GM20000 (cell line): ENCODE measurements at regions not wholly inside any gene's neighbourhood (a gene's known extent, or its start where the extent isn't known, plus 50 kb on each side); places are given as distances from the start of the nearest gene placed in this dataset.

ENCODE experiments used
- DNase-seq: peaks from one replicate; pipeline ENCODE4 v3.0.0; 2012; ENCODE audit warnings: low spot score
- TF ChIP-seq, protein P1 (sequence below): IDR thresholded peaks from 2 replicates; pipeline ENCODE4 v1.5.1; 2012; ENCODE audit warnings: mild to moderate bottlenecking, control low read depth; ENCODE audit errors: extremely low read depth, missing control alignments

DNA sequence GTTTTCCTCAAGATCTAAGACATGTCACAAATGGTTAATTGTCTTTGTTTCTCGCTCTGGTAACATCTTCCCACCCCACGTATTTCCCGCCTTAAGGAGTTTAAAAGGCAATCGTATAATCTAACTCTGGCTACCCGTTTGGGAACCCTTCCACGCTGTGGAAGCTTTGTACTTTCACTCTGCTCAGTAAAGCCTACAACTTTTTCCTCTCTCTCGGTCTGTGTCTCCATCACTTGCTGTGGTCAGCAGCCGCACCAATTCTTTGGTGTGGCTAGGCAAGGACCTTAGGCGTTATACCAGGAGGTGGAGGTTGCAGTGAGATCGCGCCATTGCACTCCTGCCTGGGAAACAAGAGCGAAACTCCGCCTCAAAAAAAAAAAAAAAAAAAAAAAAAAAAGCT, 1430.1 kb downstream of the LRRC4C start:
- TF ChIP-seq, protein P1, sequence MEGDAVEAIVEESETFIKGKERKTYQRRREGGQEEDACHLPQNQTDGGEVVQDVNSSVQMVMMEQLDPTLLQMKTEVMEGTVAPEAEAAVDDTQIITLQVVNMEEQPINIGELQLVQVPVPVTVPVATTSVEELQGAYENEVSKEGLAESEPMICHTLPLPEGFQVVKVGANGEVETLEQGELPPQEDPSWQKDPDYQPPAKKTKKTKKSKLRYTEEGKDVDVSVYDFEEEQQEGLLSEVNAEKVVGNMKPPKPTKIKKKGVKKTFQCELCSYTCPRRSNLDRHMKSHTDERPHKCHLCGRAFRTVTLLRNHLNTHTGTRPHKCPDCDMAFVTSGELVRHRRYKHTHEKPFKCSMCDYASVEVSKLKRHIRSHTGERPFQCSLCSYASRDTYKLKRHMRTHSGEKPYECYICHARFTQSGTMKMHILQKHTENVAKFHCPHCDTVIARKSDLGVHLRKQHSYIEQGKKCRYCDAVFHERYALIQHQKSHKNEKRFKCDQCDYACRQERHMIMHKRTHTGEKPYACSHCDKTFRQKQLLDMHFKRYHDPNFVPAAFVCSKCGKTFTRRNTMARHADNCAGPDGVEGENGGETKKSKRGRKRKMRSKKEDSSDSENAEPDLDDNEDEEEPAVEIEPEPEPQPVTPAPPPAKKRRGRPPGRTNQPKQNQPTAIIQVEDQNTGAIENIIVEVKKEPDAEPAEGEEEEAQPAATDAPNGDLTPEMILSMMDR: no peak
- no peak for DNase-seq

DNA sequence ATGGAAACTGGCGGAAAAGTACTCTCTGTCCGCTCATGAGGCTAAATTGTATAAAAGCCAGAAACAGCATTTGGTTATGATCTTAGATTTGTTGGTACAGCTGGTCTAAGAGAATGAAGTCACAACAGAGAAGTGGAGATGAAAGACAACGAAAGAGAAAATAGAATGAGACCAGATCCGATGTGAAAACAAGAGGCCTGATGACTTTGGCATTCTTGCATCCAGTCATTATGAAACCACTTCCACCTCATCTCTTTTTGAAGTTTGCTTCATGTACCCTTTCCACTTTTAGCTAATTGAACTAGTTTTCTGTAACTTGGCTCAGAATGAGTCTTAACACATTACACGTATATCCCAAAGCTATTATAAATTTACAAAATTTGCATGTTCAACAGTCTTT, 1431.7 kb downstream of the LRRC4C start:
- TF ChIP-seq, protein P1: no peak
- no peak for DNase-seq

DNA sequence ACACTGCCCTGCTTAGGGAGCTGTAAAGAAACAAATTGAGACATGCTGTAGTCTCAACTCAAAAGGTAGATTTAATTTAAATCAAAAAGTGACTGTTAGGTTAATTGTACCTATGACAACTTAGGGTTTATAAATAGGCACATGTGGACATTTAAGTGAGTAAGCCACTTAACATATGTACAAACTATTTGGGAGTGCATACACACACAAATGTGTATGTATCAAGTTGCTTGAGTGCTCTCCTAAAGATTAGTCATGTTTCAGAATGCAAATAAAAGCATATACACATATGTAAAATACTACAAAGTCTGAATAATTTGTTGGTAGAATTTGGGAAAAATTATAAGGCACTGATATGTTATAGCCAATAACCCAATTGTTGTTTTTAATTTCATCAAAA, 1435.7 kb downstream of the LRRC4C start:
- no peak for DNase-seq
- TF ChIP-seq, protein P1: no peak

DNA sequence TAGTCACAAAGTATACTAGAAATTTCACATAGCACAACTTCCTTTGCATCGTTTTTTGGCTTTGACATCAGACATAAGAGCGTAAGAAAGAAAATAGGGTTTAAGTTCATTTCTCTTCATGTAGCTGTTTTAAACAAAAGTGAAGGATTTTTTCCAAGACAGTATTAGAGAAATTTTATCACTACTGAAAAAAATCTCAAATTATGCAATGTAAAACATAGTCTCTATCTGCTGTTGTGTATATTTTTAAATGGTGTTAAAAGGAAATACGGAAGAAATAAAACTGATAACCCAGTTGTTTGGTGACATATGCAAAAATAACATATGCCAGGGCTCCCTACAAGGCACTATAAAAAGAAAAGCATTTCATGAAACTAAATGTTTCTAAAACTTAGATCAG, 1449.4 kb downstream of the LRRC4C start:
- TF ChIP-seq, protein P1: no peak
- DNase-seq: no peak

DNA sequence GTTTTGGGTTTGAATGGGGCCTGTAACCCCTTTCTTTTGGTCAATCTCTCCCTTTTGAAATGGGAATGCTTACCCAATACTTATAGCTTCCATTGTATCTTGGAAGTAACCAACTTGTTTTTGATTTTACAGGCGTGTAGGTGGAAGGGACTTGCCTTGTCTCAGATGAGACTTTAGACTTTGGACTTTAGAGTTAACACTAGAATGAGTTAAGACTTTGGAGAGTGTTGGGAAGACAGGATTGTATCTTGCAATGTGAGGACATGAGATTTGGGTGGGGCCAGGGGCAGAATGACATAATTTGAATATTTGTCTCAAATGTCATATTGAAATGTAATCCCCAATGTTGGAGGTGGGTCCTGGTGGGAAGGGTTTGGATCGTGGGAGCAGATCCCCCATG, 1466.9 kb downstream of the LRRC4C start:
- DNase-seq: no peak
- TF ChIP-seq, protein P1: no peak

DNA sequence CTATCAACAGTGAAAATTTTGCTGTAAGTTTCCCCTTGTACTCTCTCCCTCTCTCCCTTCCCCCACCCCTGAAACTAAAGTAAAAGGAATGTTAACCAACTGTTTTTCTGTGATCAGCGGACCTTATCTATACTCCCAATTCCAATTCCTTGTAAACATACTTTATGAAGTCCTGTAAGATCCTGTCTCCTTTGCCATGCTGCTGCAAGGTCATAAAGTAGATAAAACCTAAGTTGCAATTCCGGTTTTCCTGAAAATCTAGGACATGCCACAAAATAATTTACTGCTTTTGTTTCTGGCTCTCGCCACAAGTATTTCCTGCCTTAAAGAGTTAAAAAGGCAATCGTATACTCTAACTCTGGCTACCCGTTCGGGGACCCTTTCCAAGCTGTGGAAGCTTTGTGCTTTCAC, 1469.0 kb downstream of the LRRC4C start:
- TF ChIP-seq, protein P1: no peak
- DNase-seq: no peak

DNA sequence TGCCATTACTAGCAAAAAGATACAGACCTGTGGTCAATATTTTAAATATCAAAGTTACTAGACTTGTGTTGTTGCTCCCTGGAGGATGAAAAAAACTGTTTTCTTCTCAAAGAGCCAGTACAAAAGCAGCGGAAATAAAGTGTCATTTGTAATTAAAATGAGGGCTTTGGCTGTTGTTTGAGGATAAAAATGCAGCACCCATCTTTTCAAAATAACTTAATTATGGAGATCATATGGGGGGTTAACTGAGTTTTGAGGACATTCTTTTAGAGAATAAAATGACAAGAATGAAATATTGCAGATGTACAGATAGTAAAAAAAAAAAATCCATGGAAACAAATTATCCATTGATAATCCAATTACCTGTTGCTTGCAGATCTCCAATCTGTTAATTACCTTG, 1484.4 kb downstream of the LRRC4C start:
- DNase-seq: no peak
- TF ChIP-seq, protein P1: no peak

DNA sequence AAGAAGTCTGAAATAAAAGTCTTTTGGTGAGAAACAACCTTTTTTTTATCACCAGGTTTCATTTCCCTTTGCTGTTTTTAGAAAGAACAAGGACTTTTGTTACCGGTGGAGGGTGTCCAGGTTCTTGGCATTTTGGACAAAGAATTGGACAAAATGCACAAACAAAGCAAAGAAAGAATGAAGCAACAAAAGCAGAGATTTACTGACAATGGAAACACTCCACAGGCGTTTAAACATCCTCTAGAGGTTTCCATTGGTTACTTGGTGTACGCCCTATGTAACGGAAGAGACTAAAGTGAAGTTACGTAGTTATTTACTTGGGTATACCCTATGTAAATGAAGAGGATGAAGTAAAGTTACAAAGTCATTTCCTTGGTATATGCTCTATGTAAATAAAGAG, 1487.0 kb downstream of the LRRC4C start:
- TF ChIP-seq, protein P1: no peak
- no peak for DNase-seq
